CD1c-positive myeloid dendritic cell (primary cell): ENCODE measurements at regions not wholly inside any gene's neighbourhood (a gene's known extent, or its start where the extent isn't known, plus 50 kb on each side); places are given as distances from the start of the nearest gene placed in this dataset.

Source experiments
- DNase-seq: peaks from one replicate; pipeline ENCODE4 v3.0.0-alpha.2; 2016; ENCODE audit errors: extremely low spot score

GRCh38 chr17:413706-414380, 61.2 kb upstream of the RPH3AL start:
- DNase-seq = no peak

- DNase-seq = peak; percentile 28
Observed at GRCh38 chr17:413016-413350, 60.4 kb upstream of the RPH3AL start.

GRCh38 chr17:412211-413015, 59.8 kb upstream of the RPH3AL start:
- DNase-seq = peak; percentile 80

GRCh38 chr17:411421-412120, 59.0 kb upstream of the RPH3AL start:
- DNase-seq = no peak

- DNase-seq = no peak
Observed at GRCh38 chr17:410543-411401, 58.2 kb upstream of the RPH3AL start.

GRCh38 chr17:409848-410542, 57.4 kb upstream of the RPH3AL start:
- peak; percentile 100 for DNase-seq

- DNase-seq = no peak
Observed at GRCh38 chr17:409308-409847, 56.8 kb upstream of the RPH3AL start.

GRCh38 chr17:404703-405102, 52.1 kb upstream of the RPH3AL start:
- DNase-seq = no peak
